ENCODE measurements at regions not wholly inside any gene's neighbourhood (a gene's known extent, or its start where the extent isn't known, plus 50 kb on each side); places are given as distances from the start of the nearest gene placed in this dataset.

GRCh38 chr9:86843206-86843605 is 104.1 kb downstream of the GAS1 start:
- Mint-ChIP-seq H3K27ac (no peak overlapping the region), H3K4me1 (ENCODE audit: low read depth) (no peaks in the 10 kb centered on the region), H3K4me3 (no peak overlapping the region), H3K9me3 (ENCODE audit: low read depth) (no peaks in the 10 kb centered on the region), H3K36me3 (no peaks in the 10 kb centered on the region), H3K27me3 (no peaks in the 10 kb centered on the region)

- Mint-ChIP-seq H3K27me3 (no peaks in the 10 kb centered on the region), H3K9me3 (ENCODE audit: low read depth) (no peaks in the 10 kb centered on the region), H3K4me1 (ENCODE audit: low read depth) (no peaks in the 10 kb centered on the region), H3K36me3 (no peaks in the 10 kb centered on the region), H3K4me3 (no peak overlapping the region), H3K27ac (no peak overlapping the region)
These were observed 104.7 kb downstream of the GAS1 start for GRCh38 chr9:86842573-86842972.

- no peaks in the 10 kb centered on the region for H3K36me3 Mint-ChIP-seq
- H3K4me1 Mint-ChIP-seq (ENCODE audit: low read depth) = no peaks in the 10 kb centered on the region
- H3K27me3 Mint-ChIP-seq = no peaks in the 10 kb centered on the region
- no peaks in the 10 kb centered on the region for H3K9me3 Mint-ChIP-seq (ENCODE audit: low read depth)
- H3K27ac Mint-ChIP-seq = no peak overlapping the region
- H3K4me3 Mint-ChIP-seq = no peak overlapping the region
These were observed 107.8 kb downstream of the GAS1 start for GRCh38 chr9:86839522-86839921.

GRCh38 chr9:86838519-86839497 is 108.5 kb downstream of the GAS1 start:
- no peaks in the 10 kb centered on the region for H3K36me3 Mint-ChIP-seq
- H3K27me3 Mint-ChIP-seq = peaks cover 1% of the 10 kb centered on the region
- H3K4me3 Mint-ChIP-seq = no peak overlapping the region
- no peaks in the 10 kb centered on the region for H3K9me3 Mint-ChIP-seq (ENCODE audit: low read depth)
- H3K27ac Mint-ChIP-seq = no peak overlapping the region
- H3K4me1 Mint-ChIP-seq (ENCODE audit: low read depth) = no peaks in the 10 kb centered on the region

GRCh38 chr9:86837345-86837744 is 110.0 kb downstream of the GAS1 start:
- Mint-ChIP-seq H3K4me3 (no peak overlapping the region), H3K36me3 (no peaks in the 10 kb centered on the region), H3K27me3 (peaks cover 1% of the 10 kb centered on the region), H3K27ac (no peak overlapping the region), H3K4me1 (ENCODE audit: low read depth) (no peaks in the 10 kb centered on the region), H3K9me3 (ENCODE audit: low read depth) (no peaks in the 10 kb centered on the region)

GRCh38 chr9:86836797-86837196 is 110.5 kb downstream of the GAS1 start:
- peaks cover 1% of the 10 kb centered on the region for H3K27me3 Mint-ChIP-seq
- no peak overlapping the region for H3K27ac Mint-ChIP-seq
- no peaks in the 10 kb centered on the region for H3K4me1 Mint-ChIP-seq (ENCODE audit: low read depth)
- no peaks in the 10 kb centered on the region for H3K9me3 Mint-ChIP-seq (ENCODE audit: low read depth)
- H3K36me3 Mint-ChIP-seq = no peaks in the 10 kb centered on the region
- H3K4me3 Mint-ChIP-seq = no peak overlapping the region

GRCh38 chr9:86836266-86836665 is 111.0 kb downstream of the GAS1 start:
- Mint-ChIP-seq H3K4me3 (no peak overlapping the region), H3K27ac (no peak overlapping the region), H3K27me3 (peaks cover 1% of the 10 kb centered on the region), H3K9me3 (ENCODE audit: low read depth) (no peaks in the 10 kb centered on the region), H3K4me1 (ENCODE audit: low read depth) (no peaks in the 10 kb centered on the region), H3K36me3 (no peaks in the 10 kb centered on the region)

- Mint-ChIP-seq H3K27ac (no peak overlapping the region), H3K4me3 (no peak overlapping the region), H3K4me1 (ENCODE audit: low read depth) (no peaks in the 10 kb centered on the region), H3K36me3 (no peaks in the 10 kb centered on the region), H3K27me3 (peaks cover 3% of the 10 kb centered on the region), H3K9me3 (ENCODE audit: low read depth) (no peaks in the 10 kb centered on the region)
These were observed 117.0 kb downstream of the GAS1 start for GRCh38 chr9:86830356-86830755.

GRCh38 chr9:86829496-86830046 is 117.7 kb downstream of the GAS1 start:
- Mint-ChIP-seq H3K9me3 (ENCODE audit: low read depth) (no peaks in the 10 kb centered on the region), H3K4me1 (ENCODE audit: low read depth) (no peaks in the 10 kb centered on the region), H3K27ac (no peak overlapping the region), H3K27me3 (peaks cover 3% of the 10 kb centered on the region), H3K36me3 (no peaks in the 10 kb centered on the region), H3K4me3 (no peak overlapping the region)

- Mint-ChIP-seq H3K4me3 (no peak overlapping the region), H3K27ac (no peak overlapping the region), H3K36me3 (no peaks in the 10 kb centered on the region), H3K9me3 (ENCODE audit: low read depth) (no peaks in the 10 kb centered on the region), H3K4me1 (ENCODE audit: low read depth) (no peaks in the 10 kb centered on the region), H3K27me3 (peaks cover 2% of the 10 kb centered on the region)
These were observed 118.7 kb downstream of the GAS1 start for GRCh38 chr9:86828631-86829030.

GRCh38 chr9:86827893-86828292 is 119.4 kb downstream of the GAS1 start:
- Mint-ChIP-seq H3K27ac (no peak overlapping the region), H3K36me3 (no peaks in the 10 kb centered on the region), H3K4me3 (no peak overlapping the region), H3K4me1 (ENCODE audit: low read depth) (no peaks in the 10 kb centered on the region), H3K9me3 (ENCODE audit: low read depth) (no peaks in the 10 kb centered on the region), H3K27me3 (peaks cover 2% of the 10 kb centered on the region)

GRCh38 chr9:86825299-86825698 is 122.0 kb downstream of the GAS1 start:
- Mint-ChIP-seq H3K36me3 (no peaks in the 10 kb centered on the region), H3K27ac (no peak overlapping the region), H3K4me3 (no peak overlapping the region), H3K4me1 (ENCODE audit: low read depth) (no peaks in the 10 kb centered on the region), H3K27me3 (peaks cover 2% of the 10 kb centered on the region), H3K9me3 (ENCODE audit: low read depth) (peaks cover 6% of the 10 kb centered on the region)

- H3K36me3 Mint-ChIP-seq = no peaks in the 10 kb centered on the region
- H3K27me3 Mint-ChIP-seq = peaks cover 2% of the 10 kb centered on the region
- H3K4me3 Mint-ChIP-seq = no peak overlapping the region
- no peaks in the 10 kb centered on the region for H3K4me1 Mint-ChIP-seq (ENCODE audit: low read depth)
- no peak overlapping the region for H3K27ac Mint-ChIP-seq
- peaks cover 6% of the 10 kb centered on the region for H3K9me3 Mint-ChIP-seq (ENCODE audit: low read depth)
These were observed 125.1 kb downstream of the GAS1 start for GRCh38 chr9:86822006-86822801.

- H3K9me3 Mint-ChIP-seq (ENCODE audit: low read depth) = peaks cover 6% of the 10 kb centered on the region
- H3K4me3 Mint-ChIP-seq = no peak overlapping the region
- H3K27ac Mint-ChIP-seq = no peak overlapping the region
- no peaks in the 10 kb centered on the region for H3K36me3 Mint-ChIP-seq
- H3K27me3 Mint-ChIP-seq = peaks cover 2% of the 10 kb centered on the region
- no peaks in the 10 kb centered on the region for H3K4me1 Mint-ChIP-seq (ENCODE audit: low read depth)
These were observed 126.1 kb downstream of the GAS1 start for GRCh38 chr9:86821006-86821845.
